ENCODE measurements at regions not wholly inside any gene's neighbourhood (a gene's known extent, or its start where the extent isn't known, plus 50 kb on each side); places are given as distances from the start of the nearest gene placed in this dataset.
"Not testable (repeated sequence)": the region's sequence is repeated elsewhere in the genome, so short reads cannot be mapped to it uniquely, and the experiment has no call there.

- intact Hi-C loops (cut with micrococcal nuclease; ENCODE audit: unreplicated experiment): no loop called here
- DNase-seq (ENCODE audit: low spot score): no peak
- CTCF ChIA-PET: interaction anchor here (0.7 kb wide), 1 partner anchor 32 kb away, joined by 4 read pairs; no protein-coding TSS in a partner anchor
Measured at GRCh38 chr10:114751856-114752255, 69.7 kb upstream of the FHIP2A start.

GRCh38 chr10:114752570-114752969 is 69.0 kb upstream of the FHIP2A start:
- H3K36me3 ChIP-seq (ENCODE audit: insufficient read depth, low read length, poor library complexity, severe bottlenecking); DNase-seq (ENCODE audit: low spot score); H3K4me1 ChIP-seq (ENCODE audit: insufficient read depth, low read length, poor library complexity, severe bottlenecking); H3K4me3 ChIP-seq (ENCODE audit: low read depth, low read length, poor library complexity, severe bottlenecking); POLR2A ChIA-PET (ENCODE audit: low non-redundant PET); BruUV-seq (replicated peaks); H3K9me3 ChIP-seq (ENCODE audit: low read depth, low read length, poor library complexity, severe bottlenecking); CTCF ChIA-PET; H3K27ac ChIP-seq (ENCODE audit: low read depth, low read length, poor library complexity, severe bottlenecking); intact Hi-C loops (cut with micrococcal nuclease; ENCODE audit: unreplicated experiment): not testable (repeated sequence)
- peaks cover 16% of the 10 kb centered on the region for H3K27me3 ChIP-seq (replicated peaks; ENCODE audit: insufficient read depth, low read depth, low read length, poor library complexity)

More at GRCh38 chr10:114751856-114752255, 69.7 kb upstream of the FHIP2A start:
- no peak overlapping the region for H3K27ac ChIP-seq (ENCODE audit: low read depth, low read length, poor library complexity, severe bottlenecking)
- no peaks in the 10 kb centered on the region for H3K4me1 ChIP-seq (ENCODE audit: insufficient read depth, low read length, poor library complexity, severe bottlenecking)
- no peaks in the 10 kb centered on the region for H3K9me3 ChIP-seq (ENCODE audit: low read depth, low read length, poor library complexity, severe bottlenecking)
- BruUV-seq (replicated peaks): no TSS peak
- POLR2A ChIA-PET (ENCODE audit: low non-redundant PET): no interaction called here
- H3K4me3 ChIP-seq (ENCODE audit: low read depth, low read length, poor library complexity, severe bottlenecking): no peak overlapping the region
- H3K27me3 ChIP-seq (replicated peaks; ENCODE audit: insufficient read depth, low read depth, low read length, poor library complexity): peaks cover 9% of the 10 kb centered on the region
- TF ChIP-seq CTCF (conservative IDR thresholded peaks at IDR 0.05; ENCODE audit: low read depth, low read length) (no peak), EZH2 (IDR thresholded peaks at IDR 0.05; ENCODE audit: borderline replicate concordance, low read depth, low read length, poor library complexity, severe bottlenecking) (no peak)
- H3K36me3 ChIP-seq (ENCODE audit: insufficient read depth, low read length, poor library complexity, severe bottlenecking): no peaks in the 10 kb centered on the region

- Histone ChIP-seq H3K27me3 (replicated peaks; ENCODE audit: insufficient read depth, low read depth, low read length, poor library complexity) (peaks cover 16% of the 10 kb centered on the region), H3K4me1 (ENCODE audit: insufficient read depth, low read length, poor library complexity, severe bottlenecking) (no peaks in the 10 kb centered on the region), H3K27ac (ENCODE audit: low read depth, low read length, poor library complexity, severe bottlenecking) (no peak overlapping the region), H3K36me3 (ENCODE audit: insufficient read depth, low read length, poor library complexity, severe bottlenecking) (no peaks in the 10 kb centered on the region), H3K9me3 (ENCODE audit: low read depth, low read length, poor library complexity, severe bottlenecking) (no peaks in the 10 kb centered on the region), H3K4me3 (ENCODE audit: low read depth, low read length, poor library complexity, severe bottlenecking) (no peak overlapping the region)
- intact Hi-C loops (cut with micrococcal nuclease; ENCODE audit: unreplicated experiment): no loop called here
- ChIA-PET POLR2A (ENCODE audit: low non-redundant PET) (no interaction called here), CTCF (no interaction called here)
- TF ChIP-seq EZH2 (IDR thresholded peaks at IDR 0.05; ENCODE audit: borderline replicate concordance, low read depth, low read length, poor library complexity, severe bottlenecking): no peak
- no peak for TF ChIP-seq CTCF (conservative IDR thresholded peaks at IDR 0.05; ENCODE audit: low read depth, low read length)
- BruUV-seq (replicated peaks): no TSS peak
- DNase-seq (ENCODE audit: low spot score): no peak
Measured at GRCh38 chr10:114753126-114753525, 68.5 kb upstream of the FHIP2A start.

GRCh38 chr10:114754445-114755320 is 66.9 kb upstream of the FHIP2A start:
- Histone ChIP-seq H3K27me3 (replicated peaks; ENCODE audit: insufficient read depth, low read depth, low read length, poor library complexity) (peaks cover 31% of the 10 kb centered on the region), H3K4me3 (ENCODE audit: low read depth, low read length, poor library complexity, severe bottlenecking) (no peak overlapping the region), H3K36me3 (ENCODE audit: insufficient read depth, low read length, poor library complexity, severe bottlenecking) (no peaks in the 10 kb centered on the region), H3K9me3 (ENCODE audit: low read depth, low read length, poor library complexity, severe bottlenecking) (no peaks in the 10 kb centered on the region), H3K4me1 (ENCODE audit: insufficient read depth, low read length, poor library complexity, severe bottlenecking) (no peaks in the 10 kb centered on the region), H3K27ac (ENCODE audit: low read depth, low read length, poor library complexity, severe bottlenecking) (no peak overlapping the region)
- ChIA-PET POLR2A (ENCODE audit: low non-redundant PET) (no interaction called here), CTCF (no interaction called here)
- DNase-seq (ENCODE audit: low spot score): no peak
- TF ChIP-seq EZH2 (IDR thresholded peaks at IDR 0.05; ENCODE audit: borderline replicate concordance, low read depth, low read length, poor library complexity, severe bottlenecking) (no peak), CTCF (conservative IDR thresholded peaks at IDR 0.05; ENCODE audit: low read depth, low read length) (no peak)
- intact Hi-C loops (cut with micrococcal nuclease; ENCODE audit: unreplicated experiment): no loop called here
- BruUV-seq (replicated peaks): no TSS peak

Data from A673 (cell line).